IMR-90 (cell line): ENCODE measurements at regions not wholly inside any gene's neighbourhood (a gene's known extent, or its start where the extent isn't known, plus 50 kb on each side); places are given as distances from the start of the nearest gene placed in this dataset.

Source experiments
- ATAC-seq: fragments of 200-7000 bp; cut with Tn5 transposase; 2 replicates; pipeline ENCODE4 v1.9.1; 2020; ENCODE audit warnings: low read depth, mild to moderate bottlenecking, moderate library complexity
- BruUV-seq: library from RNA; stranded (reverse); fragments of 400-500 nt; replicated peaks from 2 replicates; lab custom pipeline; 2021; lab: Mats Ljungman, UMichigan
- CTCF ChIA-PET: fragments of 300-600 bp; formaldehyde crosslinking; extraction: SDS; loops from one replicate; lab custom pipeline; 2021; ENCODE audit warnings: antibody characterized with exemption; lab: Yijun Ruan, JAX
- POLR2A ChIA-PET: fragments of 300-600 bp; sonication (Branson Sonifier 250); formaldehyde crosslinking; loops from one replicate; lab custom pipeline; 2022; ENCODE audit warnings: antibody characterized with exemption; ENCODE audit not compliant: unreplicated experiment; lab: Charles Lee
- DNase-seq: peaks from one replicate; pipeline ENCODE4 v3.0.0; 2013
- H2AFZ ChIP-seq: replicated peaks from 2 replicates; pipeline ENCODE3; 2013; ENCODE audit warnings: low read length, mild to moderate bottlenecking; ENCODE audit not compliant: poor library complexity
- H2AK5ac ChIP-seq: 2 replicates; pipeline ENCODE4 v1.6.1; 2013; ENCODE audit warnings: low read depth, low read length, inconsistent platforms
- H2AK9ac ChIP-seq: replicated peaks from 2 replicates; pipeline ENCODE3; 2013; ENCODE audit warnings: mild to moderate bottlenecking, low read depth, low read length, moderate library complexity; ENCODE audit not compliant: poor library complexity
- H2BK120ac ChIP-seq: 2 replicates; pipeline ENCODE4 v1.6.1; 2013; ENCODE audit warnings: low read depth, low read length, inconsistent platforms
- H2BK15ac ChIP-seq: 3 replicates; pipeline ENCODE4 v1.6.1; 2013; ENCODE audit warnings: low read depth, low read length, inconsistent platforms
- H2BK20ac ChIP-seq: 2 replicates; pipeline ENCODE4 v1.6.1; 2013; ENCODE audit warnings: low read depth, mild to moderate bottlenecking, inconsistent platforms, low read length, moderate library complexity
- H2BK5ac ChIP-seq: 2 replicates; pipeline ENCODE4 v1.6.1; 2013; ENCODE audit warnings: mild to moderate bottlenecking, low read depth, low read length, inconsistent platforms; ENCODE audit not compliant: poor library complexity, severe bottlenecking
- H3K14ac ChIP-seq: replicated peaks from 2 replicates; pipeline ENCODE4 v1.6.1; 2013; ENCODE audit warnings: low read depth, low read length, inconsistent platforms
- H3K18ac ChIP-seq: 2 replicates; pipeline ENCODE4 v1.6.1; 2013; ENCODE audit warnings: low read depth, low read length, control low read depth
- H3K23ac ChIP-seq: 2 replicates; pipeline ENCODE4 v1.6.1; 2013; ENCODE audit warnings: low read depth, low read length, inconsistent platforms
- H3K27ac ChIP-seq: 2 replicates; pipeline ENCODE4 v1.5.1; 2013; ENCODE audit warnings: mild to moderate bottlenecking, control low read depth, low read length; ENCODE audit not compliant: insufficient read depth
- H3K27me3 ChIP-seq: 2 replicates; pipeline ENCODE4 v1.6.1; 2013; ENCODE audit warnings: low read length; ENCODE audit not compliant: control insufficient read depth, insufficient read depth
- H3K36me3 ChIP-seq: 2 replicates; pipeline ENCODE4 v1.6.1; 2013; ENCODE audit warnings: low read length, mixed read lengths; ENCODE audit not compliant: control insufficient read depth, insufficient read depth
- H3K4ac ChIP-seq: 2 replicates; pipeline ENCODE4 v1.6.1; 2013; ENCODE audit warnings: low read depth, low read length, inconsistent platforms
- H3K4me1 ChIP-seq: 2 replicates; pipeline ENCODE4 v1.6.1; 2013; ENCODE audit warnings: low read length, mixed read lengths; ENCODE audit not compliant: control insufficient read depth, insufficient read depth
- H3K4me2 ChIP-seq: 2 replicates; pipeline ENCODE4 v1.6.1; 2013; ENCODE audit warnings: low read depth, mild to moderate bottlenecking, control low read depth, low read length, moderate library complexity
- H3K4me3 ChIP-seq: 2 replicates; pipeline ENCODE4 v1.5.1; 2013; ENCODE audit warnings: low read depth, mild to moderate bottlenecking, control low read depth, low read length, moderate library complexity; ENCODE audit not compliant: insufficient read depth
- H3K56ac ChIP-seq: 2 replicates; pipeline ENCODE4 v1.6.1; 2013; ENCODE audit warnings: low read length, inconsistent platforms; ENCODE audit not compliant: insufficient read depth; ENCODE audit errors: extremely low read depth
- H3K79me1 ChIP-seq, 2 experiments: 2 replicates each; pipeline ENCODE4 v1.6.1; 2013; ENCODE audit warnings: low read length in 2 of 2, inconsistent platforms in 1 of 2, low read depth in 1 of 2
- H3K9ac ChIP-seq: 2 replicates; pipeline ENCODE4 v1.6.1; 2013; ENCODE audit warnings: low read depth, low read length, control low read depth
- H3K9me1 ChIP-seq: 2 replicates; pipeline ENCODE4 v1.6.1; 2013; ENCODE audit warnings: low read length, inconsistent platforms; ENCODE audit not compliant: insufficient read depth
- H3K9me3 ChIP-seq: 2 replicates; pipeline ENCODE4 v1.6.1; 2013; ENCODE audit warnings: low read length; ENCODE audit not compliant: control insufficient read depth, insufficient read depth
- H4K20me1 ChIP-seq: 2 replicates; pipeline ENCODE4 v1.6.1; 2013; ENCODE audit warnings: low read length, inconsistent platforms; ENCODE audit not compliant: insufficient read depth
- H4K5ac ChIP-seq: 2 replicates; pipeline ENCODE4 v1.6.1; 2013; ENCODE audit warnings: mild to moderate bottlenecking, low read depth, low read length, control low read depth
- H4K8ac ChIP-seq, 2 experiments: 2 replicates each; pipeline ENCODE4 v1.6.1; 2013; ENCODE audit warnings: low read depth in 2 of 2, low read length in 2 of 2, control low read depth in 1 of 2, inconsistent platforms in 1 of 2
- H4K91ac ChIP-seq: 2 replicates; pipeline ENCODE4 v1.6.1; 2013; ENCODE audit warnings: low read depth, low read length, inconsistent platforms; ENCODE audit not compliant: insufficient read depth
- BHLHE40 ChIP-seq: fragments of 150-350 bp; IDR thresholded peaks from 2 replicates; pipeline ENCODE4 v1.6.1; 2016; ENCODE audit warnings: mild to moderate bottlenecking, low read depth, low read length
- CEBPB ChIP-seq: IDR thresholded peaks from 2 replicates; pipeline ENCODE4 v1.6.1; 2012; ENCODE audit warnings: low read depth, low read length, improper control_type of control experiment
- CHD1 ChIP-seq: IDR thresholded peaks from 2 replicates; pipeline ENCODE4 v1.6.1; 2012; ENCODE audit warnings: low read depth, low read length, improper control_type of control experiment
- CTCF ChIP-seq: conservative IDR thresholded peaks from 2 replicates; pipeline ENCODE4 v1.5.1; 2012; ENCODE audit warnings: mild to moderate bottlenecking, low read depth, low read length, improper control_type of control experiment
- ELK1 ChIP-seq: fragments of 150-350 bp; IDR thresholded peaks from 2 replicates; pipeline ENCODE4 v1.6.1; 2016; ENCODE audit warnings: low read depth, mild to moderate bottlenecking, low read length, moderate library complexity, borderline replicate concordance
- FOS ChIP-seq: fragments of 150-350 bp; IDR thresholded peaks from 2 replicates; pipeline ENCODE4 v1.6.1; 2016; ENCODE audit warnings: low read depth, low read length
- MAZ ChIP-seq: IDR thresholded peaks from 2 replicates; pipeline ENCODE4 v1.6.1; 2012; ENCODE audit warnings: low read depth, mild to moderate bottlenecking, low read length, improper control_type of control experiment, moderate library complexity, borderline replicate concordance
- MXI1 ChIP-seq: IDR thresholded peaks from 2 replicates; pipeline ENCODE4 v1.6.1; 2012; ENCODE audit warnings: low read depth, mild to moderate bottlenecking, low read length, moderate library complexity, borderline replicate concordance
- NFE2L2 ChIP-seq: fragments of 150-350 bp; IDR thresholded peaks from 2 replicates; pipeline ENCODE4 v1.6.1; 2016; ENCODE audit warnings: low read depth, mild to moderate bottlenecking, low read length
- POLR2A ChIP-seq: IDR thresholded peaks from 2 replicates; pipeline ENCODE4 v1.6.1; 2012; ENCODE audit warnings: mild to moderate bottlenecking, low read depth, low read length
- RAD21 ChIP-seq: IDR thresholded peaks from 2 replicates; pipeline ENCODE4 v1.6.1; 2012; ENCODE audit warnings: low read length, improper control_type of control experiment
- RCOR1 ChIP-seq: IDR thresholded peaks from 2 replicates; pipeline ENCODE4 v1.6.1; 2012; ENCODE audit warnings: mild to moderate bottlenecking, low read length, improper control_type of control experiment; ENCODE audit not compliant: insufficient replicate concordance
- RFX5 ChIP-seq: IDR thresholded peaks from 2 replicates; pipeline ENCODE4 v1.8.0; 2012; ENCODE audit warnings: low read depth, mild to moderate bottlenecking, low read length, moderate library complexity
- SMC3 ChIP-seq: fragments of 150-350 bp; IDR thresholded peaks from 2 replicates; pipeline ENCODE4 v1.6.1; 2016; ENCODE audit warnings: low read depth, mild to moderate bottlenecking, antibody characterized with exemption, low read length, moderate library complexity
- USF2 ChIP-seq: fragments of 150-350 bp; IDR thresholded peaks from 2 replicates; pipeline ENCODE4 v1.6.1; 2017; ENCODE audit warnings: mild to moderate bottlenecking, antibody characterized with exemption, low read length, low read depth
- WGBS, 2 experiments: methylation state at CpG; one replicate each; pipeline versions ENCODE4 v1.1.5 to v1.1.7; 2013; ENCODE audit warnings: missing lambda C conversion rate in 2 of 2; ENCODE audit not compliant: insufficient read length in 1 of 2; ENCODE audit errors: extremely low coverage in 2 of 2; 5-methylcytosine and 5-hydroxymethylcytosine counted together
- dilution Hi-C: fragments of 300-500 bp; cut with HindIII; formaldehyde crosslinking; loops from one replicate; pipeline ENCODE4 v1.14.3; 2018; ENCODE audit warnings: low sequenced_read_pairs; ENCODE audit not compliant: unreplicated experiment
- in situ Hi-C: fragments of 300-500 bp; cut with MboI; formaldehyde crosslinking; loops from 3 replicates; pipeline ENCODE4 v1.14.3; 2019; ENCODE audit warnings: low sequenced_read_pairs, inconsistent platforms, mixed read lengths
- intact Hi-C: fragments of 100-400 bp; cut with micrococcal nuclease; formaldehyde crosslinking; loops from 2 replicates; pipeline ENCODE4 v1.10.0; 2022

GRCh38 chr12:91432755-91433154, 250.1 kb upstream of the DCN start:
- no CpG with 5 or more reads among the region's 1 CpG for WGBS, 2 experiments

More at GRCh38 chr12:91432755-91433154, 250.1 kb upstream of the DCN start:
- H3K4ac ChIP-seq = no peak overlapping the region
- H2BK120ac ChIP-seq = no peak overlapping the region
- ChIA-PET POLR2A (no interaction called here), CTCF (interaction anchor here (0.6 to 1.4 kb wide), 2 partner anchors 10 to 189 kb away, joined by 3 to 5 read pairs; no protein-coding TSS in a partner anchor)
- H2AFZ ChIP-seq = no peak overlapping the region
- H4K5ac ChIP-seq = no peak overlapping the region
- no peak overlapping the region for H2BK20ac ChIP-seq
- H4K20me1 ChIP-seq = no peaks in the 10 kb centered on the region
- no peak overlapping the region for H3K27ac ChIP-seq
- H2AK5ac ChIP-seq = no peak overlapping the region
- H3K9me3 ChIP-seq = no peaks in the 10 kb centered on the region
- no peak for TF ChIP-seq CEBPB
- no peak for TF ChIP-seq USF2
- TF ChIP-seq RFX5 = no peak
- TF ChIP-seq FOS = no peak
- TF ChIP-seq RAD21 = no peak
- no peak for TF ChIP-seq MAZ
- no peak for TF ChIP-seq SMC3
- TF ChIP-seq ELK1 = no peak
- no peak for TF ChIP-seq RCOR1
- no peak for TF ChIP-seq CHD1
- no peak for TF ChIP-seq BHLHE40
- no peak for TF ChIP-seq CTCF
- TF ChIP-seq MXI1 = no peak
- TF ChIP-seq POLR2A = no peak
- no peak for TF ChIP-seq NFE2L2
- H3K27me3 ChIP-seq = no peaks in the 10 kb centered on the region
- no peak overlapping the region for H3K23ac ChIP-seq
- H3K36me3 ChIP-seq = no peaks in the 10 kb centered on the region
- no peak overlapping the region for H2BK15ac ChIP-seq
- intact Hi-C loops (no loop called here), in situ Hi-C loops (no loop called here), dilution Hi-C loops (no loop called here)
- H2AK9ac ChIP-seq = no peak overlapping the region
- no peak overlapping the region for H3K9ac ChIP-seq
- ATAC-seq (no peak), DNase-seq (no peak)
- no peak overlapping the region for H4K91ac ChIP-seq
- no peaks in the 10 kb centered on the region for H3K9me1 ChIP-seq
- no peak overlapping the region for H4K8ac ChIP-seq
- no peak overlapping the region for H3K18ac ChIP-seq
- H3K56ac ChIP-seq = no peak overlapping the region
- H3K4me2 ChIP-seq = no peak overlapping the region
- no peaks in the 10 kb centered on the region for H3K79me1 ChIP-seq
- no peak overlapping the region for H2BK5ac ChIP-seq
- no peak overlapping the region for H3K14ac ChIP-seq
- H3K4me3 ChIP-seq = no peak overlapping the region
- BruUV-seq = no TSS peak
- H3K4me1 ChIP-seq = no peaks in the 10 kb centered on the region
